ENCODE measurements at regions not wholly inside any gene's neighbourhood (a gene's known extent, or its start where the extent isn't known, plus 50 kb on each side); places are given as distances from the start of the nearest gene placed in this dataset.

GRCh38 chr2:106280722-106281446, 86.8 kb upstream of the UXS1 start:
- TF ChIP-seq, protein P1, sequence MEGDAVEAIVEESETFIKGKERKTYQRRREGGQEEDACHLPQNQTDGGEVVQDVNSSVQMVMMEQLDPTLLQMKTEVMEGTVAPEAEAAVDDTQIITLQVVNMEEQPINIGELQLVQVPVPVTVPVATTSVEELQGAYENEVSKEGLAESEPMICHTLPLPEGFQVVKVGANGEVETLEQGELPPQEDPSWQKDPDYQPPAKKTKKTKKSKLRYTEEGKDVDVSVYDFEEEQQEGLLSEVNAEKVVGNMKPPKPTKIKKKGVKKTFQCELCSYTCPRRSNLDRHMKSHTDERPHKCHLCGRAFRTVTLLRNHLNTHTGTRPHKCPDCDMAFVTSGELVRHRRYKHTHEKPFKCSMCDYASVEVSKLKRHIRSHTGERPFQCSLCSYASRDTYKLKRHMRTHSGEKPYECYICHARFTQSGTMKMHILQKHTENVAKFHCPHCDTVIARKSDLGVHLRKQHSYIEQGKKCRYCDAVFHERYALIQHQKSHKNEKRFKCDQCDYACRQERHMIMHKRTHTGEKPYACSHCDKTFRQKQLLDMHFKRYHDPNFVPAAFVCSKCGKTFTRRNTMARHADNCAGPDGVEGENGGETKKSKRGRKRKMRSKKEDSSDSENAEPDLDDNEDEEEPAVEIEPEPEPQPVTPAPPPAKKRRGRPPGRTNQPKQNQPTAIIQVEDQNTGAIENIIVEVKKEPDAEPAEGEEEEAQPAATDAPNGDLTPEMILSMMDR (IDR thresholded peaks at IDR 0.05), result no peak
- TF ChIP-seq, protein P2, sequence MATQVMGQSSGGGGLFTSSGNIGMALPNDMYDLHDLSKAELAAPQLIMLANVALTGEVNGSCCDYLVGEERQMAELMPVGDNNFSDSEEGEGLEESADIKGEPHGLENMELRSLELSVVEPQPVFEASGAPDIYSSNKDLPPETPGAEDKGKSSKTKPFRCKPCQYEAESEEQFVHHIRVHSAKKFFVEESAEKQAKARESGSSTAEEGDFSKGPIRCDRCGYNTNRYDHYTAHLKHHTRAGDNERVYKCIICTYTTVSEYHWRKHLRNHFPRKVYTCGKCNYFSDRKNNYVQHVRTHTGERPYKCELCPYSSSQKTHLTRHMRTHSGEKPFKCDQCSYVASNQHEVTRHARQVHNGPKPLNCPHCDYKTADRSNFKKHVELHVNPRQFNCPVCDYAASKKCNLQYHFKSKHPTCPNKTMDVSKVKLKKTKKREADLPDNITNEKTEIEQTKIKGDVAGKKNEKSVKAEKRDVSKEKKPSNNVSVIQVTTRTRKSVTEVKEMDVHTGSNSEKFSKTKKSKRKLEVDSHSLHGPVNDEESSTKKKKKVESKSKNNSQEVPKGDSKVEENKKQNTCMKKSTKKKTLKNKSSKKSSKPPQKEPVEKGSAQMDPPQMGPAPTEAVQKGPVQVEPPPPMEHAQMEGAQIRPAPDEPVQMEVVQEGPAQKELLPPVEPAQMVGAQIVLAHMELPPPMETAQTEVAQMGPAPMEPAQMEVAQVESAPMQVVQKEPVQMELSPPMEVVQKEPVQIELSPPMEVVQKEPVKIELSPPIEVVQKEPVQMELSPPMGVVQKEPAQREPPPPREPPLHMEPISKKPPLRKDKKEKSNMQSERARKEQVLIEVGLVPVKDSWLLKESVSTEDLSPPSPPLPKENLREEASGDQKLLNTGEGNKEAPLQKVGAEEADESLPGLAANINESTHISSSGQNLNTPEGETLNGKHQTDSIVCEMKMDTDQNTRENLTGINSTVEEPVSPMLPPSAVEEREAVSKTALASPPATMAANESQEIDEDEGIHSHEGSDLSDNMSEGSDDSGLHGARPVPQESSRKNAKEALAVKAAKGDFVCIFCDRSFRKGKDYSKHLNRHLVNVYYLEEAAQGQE (IDR thresholded peaks at IDR 0.05; ENCODE audit: insufficient read depth in 1 of 2, low read depth in 2 of 2, low read length in 1 of 2), result no peak
- no peak for TF ChIP-seq POLR2AphosphoS5 (IDR thresholded peaks at IDR 0.05; ENCODE audit: low read depth, low read length)
- TF ChIP-seq SIN3A (IDR thresholded peaks at IDR 0.05; ENCODE audit: borderline replicate concordance, insufficient read depth, low read depth, low read length), result no peak

All from Panc1 (cell line).